Smooth muscle cell (in vitro differentiated cells): ENCODE measurements at regions not wholly inside any gene's neighbourhood (a gene's known extent, or its start where the extent isn't known, plus 50 kb on each side); places are given as distances from the start of the nearest gene placed in this dataset.
A peak's percentile ranks its signal among the peaks of the same experiment; 100 is the strongest.

Experiments used
- DNase-seq: peaks from one replicate; lab custom pipeline; 2025; ENCODE audit not compliant: unreplicated experiment; lab: John Stamatoyannopoulos, UW
- H2AFZ ChIP-seq: fragments of 200-600 bp; sonication (generic); 2 replicates; pipeline ENCODE4 v1.6.0; 2016; ENCODE audit warnings: antibody characterized with exemption, low read depth, mild to moderate bottlenecking
- H3F3A ChIP-seq: fragments of 200-600 bp; sonication (generic); 2 replicates; pipeline ENCODE4 v1.6.0; 2017; ENCODE audit warnings: antibody characterized with exemption, low read depth
- H3K27ac ChIP-seq: fragments of 200-600 bp; sonication (generic); 2 replicates; pipeline ENCODE4 v1.5.1; 2016; ENCODE audit warnings: low read depth, mild to moderate bottlenecking
- H3K27me3 ChIP-seq: fragments of 200-600 bp; sonication (generic); 2 replicates; pipeline ENCODE4 v1.6.1; 2016; ENCODE audit warnings: low read depth, mild to moderate bottlenecking
- H3K36me3 ChIP-seq: fragments of 200-600 bp; sonication (generic); 2 replicates; pipeline ENCODE4 v1.5.1; 2016; ENCODE audit warnings: low read depth
- H3K4me1 ChIP-seq: fragments of 200-600 bp; sonication (generic); 2 replicates; pipeline ENCODE4 v1.5.1; 2016; ENCODE audit warnings: low read depth
- H3K4me2 ChIP-seq: fragments of 200-600 bp; sonication (generic); 2 replicates; pipeline ENCODE4 v1.6.0; 2016; ENCODE audit warnings: mild to moderate bottlenecking
- H3K4me3 ChIP-seq: fragments of 200-600 bp; sonication (generic); 2 replicates; pipeline ENCODE4 v1.5.1; 2016; ENCODE audit warnings: mild to moderate bottlenecking
- H3K79me2 ChIP-seq: fragments of 200-600 bp; sonication (generic); 2 replicates; pipeline ENCODE4 v1.6.0; 2016; ENCODE audit warnings: low read depth, mild to moderate bottlenecking
- H3K9ac ChIP-seq: fragments of 200-600 bp; sonication (generic); 2 replicates; pipeline ENCODE4 v1.6.0; 2016; ENCODE audit warnings: low read depth
- H3K9me3 ChIP-seq: fragments of 200-600 bp; sonication (generic); replicated peaks from 2 replicates; pipeline ENCODE4 v1.5.1; 2016; ENCODE audit warnings: low read depth
- H4K20me1 ChIP-seq: fragments of 200-600 bp; sonication (generic); 2 replicates; pipeline ENCODE4 v1.6.0; 2016; ENCODE audit warnings: low read depth
- WGBS: methylation state at CpG from one replicate; pipeline ENCODE4 v1.1.7; 2016; ENCODE audit warnings: low lambda C conversion rate; 5-methylcytosine and 5-hydroxymethylcytosine counted together
- TF ChIP-seq, protein P1 (sequence below): fragments of 200-600 bp; sonication (generic); IDR thresholded peaks from 2 replicates; pipeline ENCODE4 v1.5.1; 2017; ENCODE audit warnings: borderline replicate concordance, mild to moderate bottlenecking, antibody characterized with exemption; ENCODE audit not compliant: insufficient read depth, poor library complexity, severe bottlenecking

- 48% methylated on average over 4 of the region's 4 CpGs for WGBS
- H3K36me3 ChIP-seq: no peaks in the 10 kb centered on the region
- H3K9ac ChIP-seq: peak overlapping the region; percentile 94
- no peak overlapping the region for H2AFZ ChIP-seq
- peak overlapping the region; percentile 64 for H3K4me2 ChIP-seq
- H4K20me1 ChIP-seq: no peaks in the 10 kb centered on the region
- peaks cover 40% of the 10 kb centered on the region for H3K4me1 ChIP-seq
- TF ChIP-seq, protein P1, sequence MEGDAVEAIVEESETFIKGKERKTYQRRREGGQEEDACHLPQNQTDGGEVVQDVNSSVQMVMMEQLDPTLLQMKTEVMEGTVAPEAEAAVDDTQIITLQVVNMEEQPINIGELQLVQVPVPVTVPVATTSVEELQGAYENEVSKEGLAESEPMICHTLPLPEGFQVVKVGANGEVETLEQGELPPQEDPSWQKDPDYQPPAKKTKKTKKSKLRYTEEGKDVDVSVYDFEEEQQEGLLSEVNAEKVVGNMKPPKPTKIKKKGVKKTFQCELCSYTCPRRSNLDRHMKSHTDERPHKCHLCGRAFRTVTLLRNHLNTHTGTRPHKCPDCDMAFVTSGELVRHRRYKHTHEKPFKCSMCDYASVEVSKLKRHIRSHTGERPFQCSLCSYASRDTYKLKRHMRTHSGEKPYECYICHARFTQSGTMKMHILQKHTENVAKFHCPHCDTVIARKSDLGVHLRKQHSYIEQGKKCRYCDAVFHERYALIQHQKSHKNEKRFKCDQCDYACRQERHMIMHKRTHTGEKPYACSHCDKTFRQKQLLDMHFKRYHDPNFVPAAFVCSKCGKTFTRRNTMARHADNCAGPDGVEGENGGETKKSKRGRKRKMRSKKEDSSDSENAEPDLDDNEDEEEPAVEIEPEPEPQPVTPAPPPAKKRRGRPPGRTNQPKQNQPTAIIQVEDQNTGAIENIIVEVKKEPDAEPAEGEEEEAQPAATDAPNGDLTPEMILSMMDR: no peak
- peak overlapping the region; percentile 100 for H3K27ac ChIP-seq
- H3K9me3 ChIP-seq: no peaks in the 10 kb centered on the region
- no peak for DNase-seq
- no peaks in the 10 kb centered on the region for H3K79me2 ChIP-seq
- no peaks in the 10 kb centered on the region for H3K27me3 ChIP-seq
- no peak overlapping the region for H3K4me3 ChIP-seq
- peaks cover 26% of the 10 kb centered on the region for H3F3A ChIP-seq
These were observed 243.7 kb downstream of the TLE3 start for GRCh38 chr15:69854001-69854400.

GRCh38 chr15:69854521-69855181 lies 243.1 kb downstream of the TLE3 start:
- no peaks in the 10 kb centered on the region for H4K20me1 ChIP-seq
- H3K79me2 ChIP-seq: no peaks in the 10 kb centered on the region
- H3K27me3 ChIP-seq: no peaks in the 10 kb centered on the region
- H3K9me3 ChIP-seq: no peaks in the 10 kb centered on the region
- no peak overlapping the region for H3K4me3 ChIP-seq
- WGBS: 26% methylated on average over 11 of the region's 11 CpGs
- H3K4me2 ChIP-seq: peak overlapping the region; percentile 64
- no peak for DNase-seq
- H3K36me3 ChIP-seq: no peaks in the 10 kb centered on the region
- no peak overlapping the region for H2AFZ ChIP-seq
- TF ChIP-seq, protein P1: no peak
- H3K27ac ChIP-seq: peak overlapping the region; percentile 100
- H3K9ac ChIP-seq: peak overlapping the region; percentile 94
- H3K4me1 ChIP-seq: peaks cover 40% of the 10 kb centered on the region
- peaks cover 24% of the 10 kb centered on the region for H3F3A ChIP-seq

DNA sequence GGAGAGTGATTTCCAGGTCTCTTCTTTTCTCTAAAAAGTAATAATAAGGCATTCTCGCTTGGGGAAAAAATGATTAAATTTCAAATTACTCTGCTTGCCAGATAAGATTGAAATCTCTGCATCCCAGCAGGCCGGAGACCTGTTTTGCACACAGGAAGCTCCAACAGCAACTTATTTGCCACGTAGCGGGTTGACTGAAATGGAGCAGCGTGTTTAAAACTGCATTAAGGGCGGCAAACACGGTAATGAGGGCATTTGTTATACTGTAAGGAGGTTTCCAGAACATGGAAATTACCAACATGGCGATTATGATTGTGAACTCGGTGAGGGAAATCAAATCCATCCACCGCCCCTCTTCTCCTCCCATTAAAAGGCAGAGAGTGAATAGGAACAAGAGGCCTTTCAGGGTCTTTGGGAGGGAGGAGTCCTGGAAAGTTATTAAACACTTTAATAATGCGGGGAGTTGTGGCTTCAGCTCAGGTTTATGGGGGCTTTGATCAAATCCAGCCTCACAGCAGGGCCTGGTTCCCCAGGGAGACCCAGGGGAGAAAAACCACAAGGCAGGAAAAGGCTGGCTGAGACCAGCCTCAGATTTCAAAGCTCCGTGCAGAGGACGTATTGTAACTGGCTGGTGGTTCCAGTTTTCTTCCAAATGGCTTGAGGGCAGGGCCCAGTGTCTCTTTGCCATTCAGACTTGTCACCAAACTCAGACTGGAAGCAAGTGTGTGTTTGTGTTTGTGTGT lies 242.3 kb downstream of the TLE3 start:
- H3K27ac ChIP-seq: peak overlapping the region; percentile 100
- H2AFZ ChIP-seq: no peak overlapping the region

More for the DNA sequence above, 242.3 kb downstream of the TLE3 start:
- no peak overlapping the region for H3K4me3 ChIP-seq
- no peaks in the 10 kb centered on the region for H3K9me3 ChIP-seq
- no peaks in the 10 kb centered on the region for H3K36me3 ChIP-seq
- no peaks in the 10 kb centered on the region for H3K27me3 ChIP-seq
- H3F3A ChIP-seq: peaks cover 24% of the 10 kb centered on the region
- TF ChIP-seq, protein P1: no peak
- H4K20me1 ChIP-seq: no peaks in the 10 kb centered on the region
- whole genome bisulfite sequencing: 63% methylated on average over 13 of the region's 13 CpGs
- peaks cover 40% of the 10 kb centered on the region for H3K4me1 ChIP-seq
- no peak for DNase-seq
- H3K4me2 ChIP-seq: peak overlapping the region; percentile 64
- peak overlapping the region; percentile 94 for H3K9ac ChIP-seq
- no peaks in the 10 kb centered on the region for H3K79me2 ChIP-seq
